ENCODE measurements at regions not wholly inside any gene's neighbourhood (a gene's known extent, or its start where the extent isn't known, plus 50 kb on each side); places are given as distances from the start of the nearest gene placed in this dataset.

- TF ChIP-seq TCF7L2 (IDR thresholded peaks at IDR 0.05; ENCODE audit: low read depth, low read length) (no peak), CTCF (IDR thresholded peaks at IDR 0.05) (no peak), POLR2AphosphoS5 (IDR thresholded peaks at IDR 0.05; ENCODE audit: low read depth, low read length) (no peak)
Measured at GRCh38 chr6:58113960-58114359, 796.5 kb downstream of the PRIM2 start.

Data from Panc1 (cell line).